H1 (cell line): ENCODE measurements at regions not wholly inside any gene's neighbourhood (a gene's known extent, or its start where the extent isn't known, plus 50 kb on each side); places are given as distances from the start of the nearest gene placed in this dataset.

Source experiments
- CTCF ChIA-PET: fragments of 300-600 bp; sonication (Branson Sonifier 250); formaldehyde crosslinking; loops from one replicate; lab custom pipeline; 2021; ENCODE audit not compliant: partially characterized antibody; lab: Charles Lee
- POLR2A ChIA-PET: fragments of 300-600 bp; sonication (Branson Sonifier 250); formaldehyde crosslinking; loops from one replicate; lab custom pipeline; 2021; ENCODE audit warnings: inconsistent platforms; ENCODE audit not compliant: partially characterized antibody; lab: Charles Lee
- DNase-seq, 2 experiments: peaks; one replicate each; pipeline versions ENCODE4 v3.0.0 to v3.0.0-alpha.2; 2010 to 2022; ENCODE audit warnings: low spot score in 2 of 2, low read depth in 1 of 2, mixed read lengths in 1 of 2
- FAIRE-seq: peaks from 2 replicates; lab custom pipeline; 2011; peaks lifted over from hg19 to GRCh38; lab: Jason Lieb, UNC
- H2AFZ ChIP-seq: 2 replicates; pipeline ENCODE4 v1.8.1; 2012; ENCODE audit warnings: low read length, inconsistent platforms
- H2AK5ac ChIP-seq: 2 replicates; pipeline ENCODE4 v1.6.1; 2013; ENCODE audit warnings: low read depth, low read length
- H2BK120ac ChIP-seq: replicated peaks from 2 replicates; pipeline ENCODE3; 2013; ENCODE audit warnings: low read depth, low read length, inconsistent platforms
- H2BK12ac ChIP-seq: 2 replicates; pipeline ENCODE4 v1.6.1; 2013; ENCODE audit warnings: low read depth, low read length
- H2BK15ac ChIP-seq: 2 replicates; pipeline ENCODE4 v1.6.1; 2013; ENCODE audit warnings: low read length
- H2BK20ac ChIP-seq: 2 replicates; pipeline ENCODE4 v1.6.1; 2013; ENCODE audit warnings: low read length
- H2BK5ac ChIP-seq: 2 replicates; pipeline ENCODE4 v1.6.1; 2013; ENCODE audit warnings: low read depth, low read length
- H3K14ac ChIP-seq: 2 replicates; pipeline ENCODE4 v1.6.1; 2013; ENCODE audit warnings: inconsistent platforms; ENCODE audit not compliant: insufficient read length
- H3K18ac ChIP-seq: 2 replicates; pipeline ENCODE4 v1.6.1; 2013; ENCODE audit warnings: low read length; ENCODE audit errors: extremely low read depth
- H3K23ac ChIP-seq: 2 replicates; pipeline ENCODE4 v1.6.1; 2013; ENCODE audit warnings: inconsistent platforms; ENCODE audit not compliant: insufficient read length
- H3K23me2 ChIP-seq: 2 replicates; pipeline ENCODE4 v1.6.1; 2013; ENCODE audit warnings: low read depth, low read length
- H3K27ac ChIP-seq: 2 replicates; pipeline ENCODE4 v1.6.1; 2011; ENCODE audit warnings: low read depth, low read length, inconsistent platforms
- H3K27me3 ChIP-seq, 4 experiments: replicated peaks in 1 of 4; 1 replicate in 1 of 4; 2 replicates in 3 of 4; pipeline versions ENCODE4 v1.6.1 to v1.8.1; 2011 to 2013; ENCODE audit warnings: low read length in 3 of 4, mild to moderate bottlenecking in 3 of 4, inconsistent platforms in 2 of 4, mixed read lengths in 2 of 4, moderate library complexity in 1 of 4; ENCODE audit not compliant: control insufficient read depth in 3 of 4, insufficient read depth in 3 of 4; ENCODE audit errors: extremely low read depth in 1 of 4
- H3K36me3 ChIP-seq, 4 experiments: 2 replicates each; pipeline versions ENCODE4 v1.6.1 to v1.8.1; 2011 to 2013; ENCODE audit warnings: mild to moderate bottlenecking in 4 of 4, low read length in 3 of 4, moderate library complexity in 2 of 4, control low read depth in 1 of 4, inconsistent platforms in 1 of 4; ENCODE audit not compliant: insufficient read depth in 4 of 4, control insufficient read depth in 2 of 4
- H3K4ac ChIP-seq: replicated peaks from 2 replicates; pipeline ENCODE3; 2013; ENCODE audit warnings: low read length, low read depth, mixed read lengths, inconsistent platforms; ENCODE audit not compliant: insufficient read length
- H3K4me1 ChIP-seq, 4 experiments: replicated peaks in 1 of 4; 1 replicate in 1 of 4; 2 replicates in 3 of 4; pipeline versions ENCODE4 v1.6.1 to v1.8.1; 2011 to 2013; ENCODE audit warnings: low read length in 3 of 4, inconsistent platforms in 2 of 4, mixed read lengths in 1 of 4; ENCODE audit not compliant: insufficient read depth in 4 of 4, control insufficient read depth in 3 of 4
- H3K4me2 ChIP-seq, 2 experiments: 2 replicates each; pipeline versions ENCODE4 v1.6.1 to v1.8.1; 2011 to 2013; ENCODE audit warnings: low read depth in 2 of 2, low read length in 2 of 2, control low read depth in 1 of 2, inconsistent platforms in 1 of 2, mild to moderate bottlenecking in 1 of 2; ENCODE audit not compliant: insufficient read depth in 1 of 2
- H3K4me3 ChIP-seq, 4 experiments: fragments of 200-600, 300-600 bp in 1 of 4; sonication (generic), shearing (Covaris generic), sonication (Bioruptor Twin) in 1 of 4; 2 replicates each; pipeline versions ENCODE4 v1.5.1 to v1.8.1; 2011 to 2016; ENCODE audit warnings: low read length in 4 of 4, low read depth in 3 of 4, control low read depth in 2 of 4, inconsistent platforms in 2 of 4, mild to moderate bottlenecking in 2 of 4, mixed read lengths in 1 of 4, moderate library complexity in 1 of 4; ENCODE audit not compliant: insufficient read depth in 2 of 4; ENCODE audit errors: extremely low read depth in 1 of 4
- H3K56ac ChIP-seq: replicated peaks from 2 replicates; pipeline ENCODE3; 2013; ENCODE audit warnings: low read depth, mild to moderate bottlenecking, mixed read lengths, low read length, inconsistent platforms; ENCODE audit not compliant: insufficient read length
- H3K79me1 ChIP-seq: 2 replicates; pipeline ENCODE4 v1.6.1; 2013; ENCODE audit warnings: low read depth, low read length, control low read depth
- H3K79me2 ChIP-seq, 2 experiments: 2 replicates each; pipeline versions ENCODE4 v1.6.1 to v1.8.1; 2012 to 2013; ENCODE audit warnings: low read length in 2 of 2, mild to moderate bottlenecking in 2 of 2, inconsistent platforms in 1 of 2; ENCODE audit not compliant: insufficient read depth in 2 of 2, control insufficient read depth in 1 of 2
- H3K9ac ChIP-seq, 4 experiments: replicated peaks in 1 of 4; 1 replicate in 1 of 4; 2 replicates in 3 of 4; pipeline versions ENCODE4 v1.6.1 to v1.8.1; 2011 to 2013; ENCODE audit warnings: low read depth in 3 of 4, low read length in 3 of 4, control low read depth in 2 of 4, mild to moderate bottlenecking in 2 of 4, moderate library complexity in 2 of 4, inconsistent platforms in 1 of 4; ENCODE audit errors: extremely low read depth in 1 of 4
- H3K9me3 ChIP-seq, 2 experiments: 2 replicates each; pipeline versions ENCODE4 v1.6.1 to v1.8.1; 2012 to 2013; ENCODE audit warnings: mild to moderate bottlenecking in 2 of 2, moderate library complexity in 2 of 2, control low read depth in 1 of 2, inconsistent platforms in 1 of 2, low read depth in 1 of 2, low read length in 1 of 2, mixed read lengths in 1 of 2; ENCODE audit not compliant: insufficient read depth in 2 of 2
- H4K20me1 ChIP-seq, 2 experiments: replicated peaks in 1 of 2; 2 replicates each; pipeline versions ENCODE3 to v1.8.1; 2011 to 2013; ENCODE audit warnings: inconsistent platforms in 2 of 2, low read length in 2 of 2, mild to moderate bottlenecking in 1 of 2; ENCODE audit not compliant: insufficient read depth in 2 of 2, control insufficient read depth in 1 of 2
- H4K5ac ChIP-seq: 2 replicates; pipeline ENCODE4 v1.6.1; 2013; ENCODE audit warnings: low read length, low read depth, mixed read lengths, inconsistent platforms; ENCODE audit not compliant: insufficient read length
- H4K8ac ChIP-seq: 2 replicates; pipeline ENCODE4 v1.8.0; 2013; ENCODE audit warnings: mild to moderate bottlenecking, moderate library complexity, low read length, inconsistent platforms; ENCODE audit not compliant: insufficient read depth; ENCODE audit errors: extremely low read depth
- H4K91ac ChIP-seq: replicated peaks from 2 replicates; pipeline ENCODE3; 2013; ENCODE audit warnings: low read length, mixed read lengths, inconsistent platforms; ENCODE audit not compliant: insufficient read length
- CBX5 ChIP-seq: fragments of 300-800, 300-1000 bp; sonication (generic); IDR thresholded peaks from 2 replicates; pipeline ENCODE4 v1.7.1; 2016; ENCODE audit warnings: antibody characterized with exemption, low read length, low read depth
- CHD2 ChIP-seq: IDR thresholded peaks from 2 replicates; pipeline ENCODE4 v1.6.1; 2012; ENCODE audit warnings: low read length, improper control_type of control experiment
- FOSL1 ChIP-seq: IDR thresholded peaks from 2 replicates; pipeline ENCODE4 v1.6.1; 2011; ENCODE audit warnings: mild to moderate bottlenecking, low read depth, low read length, moderate library complexity; ENCODE audit not compliant: insufficient read depth
- GABPA ChIP-seq: IDR thresholded peaks from 2 replicates; pipeline ENCODE4 v1.6.1; 2011; ENCODE audit warnings: mild to moderate bottlenecking, low read length, moderate library complexity, borderline replicate concordance; ENCODE audit not compliant: insufficient read depth
- GTF2F1 ChIP-seq: IDR thresholded peaks from 2 replicates; pipeline ENCODE4 v1.6.1; 2012; ENCODE audit warnings: low read depth, low read length, improper control_type of control experiment, borderline replicate concordance
- PHF8 ChIP-seq: fragments of 200-600 bp; sonication (generic); conservative IDR thresholded peaks from 2 replicates; pipeline ENCODE4 v1.7.1; 2012; ENCODE audit warnings: low read depth, mild to moderate bottlenecking, inconsistent platforms, low read length, moderate library complexity
- POLR2A ChIP-seq, 2 experiments: IDR thresholded peaks; 1 replicate in 1 of 2; 2 replicates in 1 of 2; pipeline ENCODE4 v1.6.1; 2011; ENCODE audit warnings: low read depth in 2 of 2, low read length in 2 of 2, mild to moderate bottlenecking in 2 of 2; ENCODE audit errors: control extremely low read depth in 1 of 2
- POU5F1 ChIP-seq: IDR thresholded peaks from 2 replicates; pipeline ENCODE4 v1.6.1; 2011; ENCODE audit warnings: low read depth, mild to moderate bottlenecking, low read length, moderate library complexity
- RFX5 ChIP-seq: IDR thresholded peaks from 2 replicates; pipeline ENCODE4 v1.6.1; 2011; ENCODE audit warnings: low read depth, low read length, improper control_type of control experiment, borderline replicate concordance
- SIN3A ChIP-seq, 2 experiments: IDR thresholded peaks in 1 of 2; conservative IDR thresholded peaks in 1 of 2; 2 replicates each; pipeline ENCODE4 v1.6.1; 2011 to 2012; ENCODE audit warnings: low read length in 2 of 2, improper control_type of control experiment in 1 of 2, low read depth in 1 of 2, mild to moderate bottlenecking in 1 of 2
- TAF7 ChIP-seq: optimal IDR thresholded peaks from 2 replicates; pipeline ENCODE3; 2011; ENCODE audit warnings: low read depth, mild to moderate bottlenecking, inconsistent platforms, low read length, moderate library complexity, borderline replicate concordance
- WGBS, 2 experiments: shearing (Covaris generic) in 1 of 2; methylation state at CpG; one replicate each; pipeline versions ENCODE4 v1.1.6 to v1.1.7; 2013 to 2015; ENCODE audit warnings: low lambda C conversion rate in 2 of 2, mixed read lengths in 2 of 2, inconsistent platforms in 1 of 2, low coverage in 1 of 2, missing lambda C conversion rate in 1 of 2; ENCODE audit not compliant: insufficient replicate concordance in 2 of 2, insufficient coverage in 1 of 2, insufficient read length in 1 of 2; ENCODE audit errors: extremely low coverage in 1 of 2, missing lambda C conversion rate in 1 of 2; 5-methylcytosine and 5-hydroxymethylcytosine counted together
- TF ChIP-seq, protein P1 (sequence below): IDR thresholded peaks from 2 replicates; pipeline ENCODE4 v1.6.1; 2012; ENCODE audit warnings: inconsistent platforms

DNA sequence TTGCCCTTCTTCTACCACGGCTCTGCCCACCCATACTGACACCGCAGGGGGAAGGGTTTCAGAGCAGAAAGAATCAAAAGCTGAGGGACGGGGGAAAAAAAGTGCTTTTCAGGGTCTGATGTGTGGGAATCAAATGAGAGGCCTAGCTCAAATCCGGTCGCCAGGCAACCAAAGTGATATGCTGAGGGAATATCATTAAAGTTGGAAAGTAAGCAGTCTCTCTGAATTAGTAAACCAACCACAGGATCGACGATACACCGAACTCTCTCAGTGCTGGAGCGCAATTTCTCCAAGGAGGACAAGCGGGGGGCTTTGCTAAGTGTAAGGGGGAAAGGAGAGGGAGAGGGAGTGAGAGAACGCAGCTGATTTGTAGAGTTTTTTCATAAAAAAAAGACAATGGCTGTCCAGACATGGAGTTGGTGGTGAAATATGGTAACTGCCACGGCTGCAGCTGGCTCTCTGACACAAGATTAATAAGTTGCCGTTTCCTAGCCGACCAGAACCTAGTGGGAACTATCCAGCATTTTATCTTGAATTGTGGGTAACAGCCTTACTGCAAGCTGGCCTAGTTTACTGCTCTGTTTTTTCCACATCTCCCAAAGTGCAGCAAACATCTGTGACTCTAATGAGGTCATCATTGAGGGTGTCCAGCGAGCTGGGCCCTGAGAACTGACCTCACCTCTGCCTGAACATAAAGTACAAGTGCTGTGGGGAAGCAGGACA lies 530.2 kb downstream of the SOX2 start:
- H3K4me3 ChIP-seq = no peak overlapping the region
- DNase-seq = no peak
- TF ChIP-seq FOSL1 = no peak
- no peak for TF ChIP-seq CHD2
- TF ChIP-seq PHF8 = no peak
- no peak for TF ChIP-seq GABPA
- TF ChIP-seq POU5F1 = no peak
- no peak for TF ChIP-seq GTF2F1
- TF ChIP-seq POLR2A (IDR thresholded peaks at IDR 0.05; ENCODE audit: control extremely low read depth in 1 of 2, low read depth in 2 of 2, low read length in 2 of 2) = no peak
- TF ChIP-seq RFX5 = no peak
- no peak for TF ChIP-seq SIN3A (conservative IDR thresholded peaks at IDR 0.05 in 1 of 2, IDR thresholded peaks at IDR 0.05 in 1 of 2; ENCODE audit: low read depth in 1 of 2, low read length in 2 of 2)
- no peak for TF ChIP-seq CBX5
- TF ChIP-seq, protein P1, sequence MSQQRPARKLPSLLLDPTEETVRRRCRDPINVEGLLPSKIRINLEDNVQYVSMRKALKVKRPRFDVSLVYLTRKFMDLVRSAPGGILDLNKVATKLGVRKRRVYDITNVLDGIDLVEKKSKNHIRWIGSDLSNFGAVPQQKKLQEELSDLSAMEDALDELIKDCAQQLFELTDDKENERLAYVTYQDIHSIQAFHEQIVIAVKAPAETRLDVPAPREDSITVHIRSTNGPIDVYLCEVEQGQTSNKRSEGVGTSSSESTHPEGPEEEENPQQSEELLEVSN = no peak
- no peak for TF ChIP-seq TAF7

More for the DNA sequence above, 530.2 kb downstream of the SOX2 start:
- no peak overlapping the region for H2BK120ac ChIP-seq
- ChIA-PET CTCF (interaction anchor here (0.6 to 1.9 kb wide), 4 partner anchors 8 to 1060 kb away, joined by 3 to 5 read pairs (median 4); no protein-coding TSS in a partner anchor), POLR2A (no interaction called here)
- H3K4me2 ChIP-seq = no peak overlapping the region
- H2BK12ac ChIP-seq = peak overlapping the region; percentile 33; the same call in 1 of the 2 replicates
- WGBS, 2 experiments = 77% methylated on average over 14 of the region's 15 CpGs; no CpG with 5 or more reads in 1 of the 2 experiments
- H2BK15ac ChIP-seq = no peak overlapping the region; the same call in 1 of the 2 replicates
- no peaks in the 10 kb centered on the region for H3K79me1 ChIP-seq
- no peak overlapping the region for H4K8ac ChIP-seq
- no peak overlapping the region for H3K23ac ChIP-seq
- no peak overlapping the region for H3K56ac ChIP-seq
- H2BK20ac ChIP-seq = peak overlapping the region; percentile 38; the same call in 1 of the 2 replicates
- H4K20me1 ChIP-seq = no peaks in the 10 kb centered on the region
- H3K9ac ChIP-seq = no peak overlapping the region
- H2BK5ac ChIP-seq = no peak overlapping the region
- H3K27ac ChIP-seq = no peak overlapping the region
- H3K14ac ChIP-seq = no peak overlapping the region
- no peak overlapping the region for H3K18ac ChIP-seq
- H2AFZ ChIP-seq = no peak overlapping the region; the same call in 1 of the 2 replicates
- H3K4ac ChIP-seq = no peak overlapping the region
- no peak for FAIRE-seq
- peaks cover 0 to 8% (median 3%) of the 10 kb centered on the region in 4 experiments; a peak in 3 of 7 replicates for H3K4me1 ChIP-seq
- H2AK5ac ChIP-seq = no peak overlapping the region
- no peaks in the 10 kb centered on the region for H3K36me3 ChIP-seq
- no peaks in the 10 kb centered on the region for H3K27me3 ChIP-seq
- H4K91ac ChIP-seq = no peak overlapping the region
- no peaks in the 10 kb centered on the region for H3K9me3 ChIP-seq
- no peaks in the 10 kb centered on the region for H3K79me2 ChIP-seq
- no peaks in the 10 kb centered on the region; the same call in 1 of the 2 replicates for H3K23me2 ChIP-seq
- no peak overlapping the region for H4K5ac ChIP-seq
